Testis (tissue), 2 donors: ENCODE measurements at regions not wholly inside any gene's neighbourhood (a gene's known extent, or its start where the extent isn't known, plus 50 kb on each side); places are given as distances from the start of the nearest gene placed in this dataset.

Experiments used
- DNase-seq: peaks from one replicate; pipeline ENCODE4 v3.0.0-alpha.2; 2019
- H3K27ac ChIP-seq, 2 donors: fragments of 200-600 bp; sonication (generic); one replicate each; pipeline ENCODE4 v1.5.1; 2019
- H3K27me3 ChIP-seq: fragments of 200-600 bp; sonication (generic); one replicate; pipeline ENCODE4 v1.5.1; 2019
- H3K36me3 ChIP-seq: fragments of 200-600 bp; sonication (generic); one replicate; pipeline ENCODE4 v1.5.1; 2017; ENCODE audit warnings: low read depth; ENCODE audit errors: missing control alignments
- H3K4me1 ChIP-seq: fragments of 200-600 bp; sonication (generic); one replicate; pipeline ENCODE4 v1.5.1; 2019
- H3K4me3 ChIP-seq, 2 donors: fragments of 200-600 bp; sonication (generic); one replicate each; pipeline ENCODE4 v1.5.1; 2017 to 2019
- H3K9me3 ChIP-seq: fragments of 200-600 bp; sonication (generic); one replicate; pipeline ENCODE4 v1.5.1; 2017
- CTCF ChIP-seq, 3 experiments: fragments of 450-650 bp in 2 of 3; fragments of 200-600 bp in 1 of 3; sonication (generic) in 1 of 3; IDR thresholded peaks; one replicate each; pipeline ENCODE4 v1.5.1; 2016 to 2019; ENCODE audit warnings: antibody characterized with exemption in 3 of 3, mild to moderate bottlenecking in 2 of 3, moderate library complexity in 1 of 3
- POLR2A ChIP-seq: fragments of 450-650 bp; IDR thresholded peaks from one replicate; pipeline ENCODE4 v1.6.1; 2017; ENCODE audit warnings: antibody characterized with exemption, mild to moderate bottlenecking, moderate library complexity
- WGBS, 2 donors: methylation state at CpG; one replicate each; pipeline ENCODE4 v1.1.5; 2018; 5-methylcytosine and 5-hydroxymethylcytosine counted together
- intact Hi-C: fragments of 100-400 bp; cut with DNase I; formaldehyde crosslinking; loops from one replicate; pipeline ENCODE4 v1.15.1; 2023; ENCODE audit warnings: low total_unique reads

DNA sequence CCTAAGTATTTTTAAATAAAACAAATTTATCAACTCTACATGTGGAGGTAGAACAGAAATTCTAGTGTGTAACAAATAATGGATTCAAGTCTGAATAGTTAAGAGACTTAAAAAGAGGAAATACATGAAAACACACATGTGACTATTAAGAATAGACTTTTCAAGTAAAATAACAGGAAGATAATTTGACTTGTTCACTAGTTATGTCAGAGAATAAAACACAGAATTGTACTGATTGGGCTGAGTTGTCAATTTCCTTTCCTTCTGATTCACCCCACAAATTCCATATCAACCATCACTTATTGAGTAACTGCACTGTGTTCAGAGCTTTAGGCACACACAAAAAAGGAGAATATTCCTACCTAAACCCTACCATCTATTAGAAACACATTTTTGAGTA is 557.2 kb downstream of the TUSC7 start:
- DNase-seq = no peak
- intact Hi-C loops = no loop called here
- Histone ChIP-seq H3K4me3 (no peak overlapping the region), H3K9me3 (no peaks in the 10 kb centered on the region), H3K27me3 (no peaks in the 10 kb centered on the region), H3K36me3 (no peaks in the 10 kb centered on the region), H3K4me1 (no peaks in the 10 kb centered on the region), H3K27ac (no peak overlapping the region)
- TF ChIP-seq CTCF (IDR thresholded peaks at IDR 0.05) (no peak), POLR2A (no peak)

DNA sequence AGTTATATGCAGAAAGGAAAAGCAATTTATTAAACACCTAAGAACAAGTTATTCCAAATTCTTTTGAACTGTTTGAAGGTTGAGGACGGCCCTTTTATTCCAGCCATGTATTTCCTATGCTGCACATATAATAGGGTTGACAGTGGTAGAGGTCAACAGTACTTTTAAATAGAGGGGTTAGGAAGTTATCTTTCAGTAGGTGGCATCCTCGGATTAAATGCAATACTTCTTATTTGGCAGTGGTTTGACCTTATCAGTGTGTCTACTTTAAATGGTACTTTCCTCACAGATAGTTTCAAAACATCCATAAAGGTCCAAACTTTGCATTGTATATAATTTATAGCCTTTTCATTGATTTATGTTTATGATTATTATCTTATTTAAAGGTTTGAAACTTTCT is 558.7 kb downstream of the TUSC7 start:
- Histone ChIP-seq H3K27ac (no peak overlapping the region), H3K4me3 (no peak overlapping the region), H3K36me3 (no peaks in the 10 kb centered on the region), H3K27me3 (no peaks in the 10 kb centered on the region), H3K9me3 (no peaks in the 10 kb centered on the region), H3K4me1 (no peaks in the 10 kb centered on the region)
- WGBS, 2 donors = 77 to 81% methylated on average over 2 of the region's 2 CpGs
- TF ChIP-seq CTCF (IDR thresholded peaks at IDR 0.05) = no peak
- no peak for TF ChIP-seq POLR2A
- intact Hi-C loops = no loop called here
- no peak for DNase-seq

GRCh38 chr3:117272274-117272673 is 562.7 kb downstream of the TUSC7 start:
- intact Hi-C loops = no loop called here
- 54 to 62% methylated on average over 2 of the region's 2 CpGs for WGBS, 2 donors
- TF ChIP-seq POLR2A (no peak), CTCF (IDR thresholded peaks at IDR 0.05) (no peak)
- no peaks in the 10 kb centered on the region for H3K4me1 ChIP-seq
- H3K36me3 ChIP-seq = no peaks in the 10 kb centered on the region
- no peaks in the 10 kb centered on the region for H3K9me3 ChIP-seq
- H3K4me3 ChIP-seq = no peak overlapping the region
- no peak overlapping the region for H3K27ac ChIP-seq
- H3K27me3 ChIP-seq = no peaks in the 10 kb centered on the region
- DNase-seq = no peak

DNA sequence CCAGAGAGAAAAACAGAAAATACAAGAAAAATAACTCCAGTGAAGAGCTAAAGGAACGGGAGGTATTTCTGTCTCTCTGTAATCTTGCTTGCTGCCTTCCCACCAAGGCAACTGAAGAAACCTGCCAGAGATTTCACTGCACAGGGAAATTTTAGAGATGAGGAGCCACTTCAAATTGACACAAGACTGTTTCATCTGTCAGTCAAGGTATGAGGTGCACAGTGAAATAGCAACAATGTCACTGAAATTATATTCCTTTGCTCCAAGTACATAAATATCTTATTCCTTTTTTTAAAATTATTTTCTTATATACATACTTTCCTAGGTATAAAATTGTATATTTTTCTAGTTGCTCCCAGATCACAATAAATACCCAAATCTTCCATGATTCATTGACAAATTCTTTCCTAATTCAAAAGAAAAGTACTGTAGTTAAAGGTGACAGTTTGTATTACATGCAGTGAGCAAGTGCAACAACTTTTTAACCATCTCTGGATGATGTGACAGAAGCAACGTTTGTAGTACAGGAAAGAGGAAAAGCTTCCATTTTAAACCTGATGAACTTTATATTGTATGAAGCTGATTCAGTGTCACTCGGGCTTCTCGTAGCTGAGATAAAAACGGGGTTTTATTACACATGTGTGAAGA is 563.4 kb downstream of the TUSC7 start:
- WGBS, 2 donors = 50 to 52% methylated on average over 5 of the region's 5 CpGs
- Histone ChIP-seq H3K4me3 (no peak overlapping the region), H3K27ac (no peak overlapping the region), H3K36me3 (no peaks in the 10 kb centered on the region), H3K27me3 (no peaks in the 10 kb centered on the region), H3K9me3 (no peaks in the 10 kb centered on the region), H3K4me1 (no peaks in the 10 kb centered on the region)
- DNase-seq = no peak
- TF ChIP-seq CTCF (IDR thresholded peaks at IDR 0.05) (no peak), POLR2A (no peak)
- intact Hi-C loops = no loop called here

DNA sequence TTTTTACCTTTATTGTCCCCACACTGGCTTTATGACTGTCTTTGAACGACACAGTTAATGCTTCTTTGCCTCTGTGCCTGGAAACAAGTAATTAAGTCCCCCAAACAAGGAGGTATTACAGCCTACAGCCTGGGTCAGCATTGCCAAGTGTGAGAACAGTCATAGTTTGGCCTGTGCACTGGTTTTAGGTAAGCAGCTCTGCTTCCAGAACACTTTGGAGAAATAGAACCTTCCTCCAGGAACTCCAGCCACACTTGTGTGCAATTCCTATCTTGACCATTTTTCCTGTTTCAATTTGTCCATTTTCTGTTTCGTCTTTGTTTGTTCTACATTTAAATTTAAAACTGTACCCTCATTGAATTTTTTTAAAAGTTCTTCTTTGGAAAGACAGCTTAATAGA is 568.2 kb downstream of the TUSC7 start:
- no peak for DNase-seq
- WGBS, 2 donors = 28 to 47% methylated on average over 2 of the region's 2 CpGs
- H3K4me3 ChIP-seq = no peak overlapping the region
- no peak overlapping the region for H3K27ac ChIP-seq
- intact Hi-C loops = no loop called here
- H3K4me1 ChIP-seq = peaks cover 19% of the 10 kb centered on the region
- no peaks in the 10 kb centered on the region for H3K36me3 ChIP-seq
- H3K27me3 ChIP-seq = no peaks in the 10 kb centered on the region
- no peak for TF ChIP-seq CTCF (IDR thresholded peaks at IDR 0.05)
- TF ChIP-seq POLR2A = no peak
- H3K9me3 ChIP-seq = no peaks in the 10 kb centered on the region
